SK-N-MC (cell line): ENCODE measurements at regions not wholly inside any gene's neighbourhood (a gene's known extent, or its start where the extent isn't known, plus 50 kb on each side); places are given as distances from the start of the nearest gene placed in this dataset.

Experiments
- EZH2 ChIP-seq: fragments of 200-600 bp; sonication (generic); IDR thresholded peaks from one replicate; pipeline ENCODE4 v1.6.1; 2017; ENCODE audit warnings: antibody characterized with exemption
- FOXP2 ChIP-seq: optimal IDR thresholded peaks from 2 replicates; pipeline ENCODE3; 2011; ENCODE audit warnings: mild to moderate bottlenecking, moderate library complexity; ENCODE audit not compliant: insufficient read depth; ENCODE audit errors: extremely low read length, control extremely low read depth
- POLR2AphosphoS5 ChIP-seq: IDR thresholded peaks from 2 replicates; pipeline ENCODE4 v1.6.1; 2012; ENCODE audit warnings: mild to moderate bottlenecking, low read depth, low read length, borderline replicate concordance

DNA sequence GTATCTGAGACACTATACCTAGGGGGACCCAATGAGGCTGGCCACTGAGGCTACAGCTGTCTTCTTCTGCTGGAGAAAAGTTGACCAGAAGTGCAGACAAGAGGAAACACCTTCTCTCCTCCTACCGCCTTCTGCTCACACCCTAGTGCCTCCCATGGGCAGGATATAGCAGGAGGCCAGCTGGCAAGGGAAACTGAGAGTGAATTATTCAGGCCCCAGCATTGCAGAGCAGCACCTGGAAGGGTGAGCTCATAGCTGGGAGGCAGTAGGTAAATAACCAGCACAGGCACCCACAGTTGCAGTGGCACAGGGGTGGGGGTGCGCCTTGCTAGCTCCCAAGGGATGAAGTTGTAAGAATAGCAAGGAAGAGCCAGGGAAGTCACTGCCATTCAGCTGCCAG is 267.4 kb upstream of the NCAM1 start:
- TF ChIP-seq EZH2 (no peak), POLR2AphosphoS5 (no peak), FOXP2 (no peak)
